NT2/D1 (cell line): ENCODE measurements at regions not wholly inside any gene's neighbourhood (a gene's known extent, or its start where the extent isn't known, plus 50 kb on each side); places are given as distances from the start of the nearest gene placed in this dataset.

ENCODE experiments used
- SUZ12 ChIP-seq: IDR thresholded peaks from 2 replicates; pipeline ENCODE4 v1.6.1; 2011; ENCODE audit not compliant: insufficient read length, insufficient read depth; ENCODE audit errors: extremely low read depth
- YY1 ChIP-seq: IDR thresholded peaks from 2 replicates; pipeline ENCODE4 v1.6.1; 2011; ENCODE audit not compliant: insufficient read length, insufficient read depth
- ZNF274 ChIP-seq: IDR thresholded peaks from 2 replicates; pipeline ENCODE4 v1.6.1; 2011; ENCODE audit warnings: mild to moderate bottlenecking, low read depth, low read length

DNA sequence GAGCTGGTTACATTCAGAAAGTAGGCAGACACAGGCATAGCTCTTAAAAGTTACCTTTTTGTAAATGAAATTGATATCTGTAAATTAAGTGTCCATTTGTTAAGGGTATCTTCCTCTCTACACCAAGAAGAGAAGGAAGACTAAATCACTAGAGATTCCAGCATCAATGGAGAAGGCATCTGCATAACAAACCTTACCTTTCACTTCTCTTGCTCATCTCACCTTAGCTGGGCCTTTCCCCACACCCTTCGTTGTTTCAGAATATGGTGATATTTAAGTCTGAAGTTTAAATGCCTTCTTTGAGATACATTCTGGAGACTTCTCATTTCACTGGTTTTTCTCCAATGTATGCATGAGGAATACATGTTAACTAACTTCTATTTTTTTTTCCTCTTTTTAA is 54.5 kb upstream of the TGFBR2 start:
- TF ChIP-seq ZNF274 (no peak), SUZ12 (no peak), YY1 (no peak)
